ENCODE measurements at regions not wholly inside any gene's neighbourhood (a gene's known extent, or its start where the extent isn't known, plus 50 kb on each side); places are given as distances from the start of the nearest gene placed in this dataset.
"Not testable (repeated sequence)": the region's sequence is repeated elsewhere in the genome, so short reads cannot be mapped to it uniquely, and the experiment has no call there.

DNA sequence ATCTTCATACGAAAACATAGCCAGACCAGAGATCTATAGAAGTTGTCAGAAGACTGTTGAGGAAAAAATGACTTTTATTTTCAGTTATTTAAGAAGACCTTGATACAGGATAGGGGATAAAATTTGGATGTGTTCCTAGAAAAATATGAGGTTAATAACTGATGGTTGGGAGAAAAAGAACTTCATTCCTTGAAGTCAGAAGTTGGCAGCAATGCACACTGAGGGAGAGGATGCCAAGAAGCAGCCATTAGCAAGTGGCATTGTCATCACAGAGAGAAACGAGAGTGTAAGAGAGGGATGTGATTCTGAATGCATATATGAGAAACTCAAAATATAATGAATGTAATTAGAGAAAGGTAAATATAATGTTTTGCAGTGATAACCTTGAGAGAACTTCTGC, 382.1 kb upstream of the EPHA5 start:
- peak; percentile 56 for DNase-seq (ENCODE audit: low read depth, low spot score)

DNA sequence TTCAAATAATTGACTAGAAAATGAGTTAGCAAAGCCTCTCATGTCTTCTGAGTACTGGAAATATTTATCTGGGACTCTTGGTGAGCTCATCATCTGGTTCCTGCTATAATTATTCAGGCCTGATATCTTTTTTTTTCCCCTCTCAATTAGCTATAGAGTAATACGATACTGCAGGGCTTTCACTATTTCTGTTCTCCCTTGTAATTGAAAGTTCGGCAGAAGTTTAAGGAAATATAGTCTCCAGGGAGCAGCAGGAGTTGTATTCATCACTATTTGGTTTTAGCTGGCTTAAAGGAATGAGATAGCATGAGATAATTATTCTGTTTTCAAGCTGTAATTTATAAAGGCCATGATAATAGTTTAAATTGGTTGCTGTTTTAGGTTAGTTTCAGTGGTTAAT, 378.6 kb upstream of the EPHA5 start:
- DNase-seq (ENCODE audit: low read depth, low spot score), result no peak

DNA sequence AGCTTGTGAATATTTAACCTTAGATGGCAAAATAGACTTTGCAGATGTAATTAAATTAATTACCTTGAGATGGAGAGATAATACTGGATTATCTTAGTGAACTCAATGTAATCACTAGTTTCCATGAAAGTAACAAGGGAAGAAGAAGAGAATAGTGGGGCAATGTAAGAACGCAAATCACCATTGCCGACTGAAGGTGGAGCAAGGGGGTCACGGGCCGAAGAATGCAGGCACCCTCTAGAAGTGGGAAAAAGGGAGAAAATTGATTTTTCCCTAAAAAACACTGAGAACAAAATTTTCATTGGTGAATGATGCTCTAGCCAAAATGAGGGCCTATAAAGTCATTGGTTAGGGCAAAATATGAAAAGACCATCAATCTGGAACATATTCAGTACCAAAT, 375.6 kb upstream of the EPHA5 start:
- no peak for DNase-seq (ENCODE audit: low read depth, low spot score)

DNA sequence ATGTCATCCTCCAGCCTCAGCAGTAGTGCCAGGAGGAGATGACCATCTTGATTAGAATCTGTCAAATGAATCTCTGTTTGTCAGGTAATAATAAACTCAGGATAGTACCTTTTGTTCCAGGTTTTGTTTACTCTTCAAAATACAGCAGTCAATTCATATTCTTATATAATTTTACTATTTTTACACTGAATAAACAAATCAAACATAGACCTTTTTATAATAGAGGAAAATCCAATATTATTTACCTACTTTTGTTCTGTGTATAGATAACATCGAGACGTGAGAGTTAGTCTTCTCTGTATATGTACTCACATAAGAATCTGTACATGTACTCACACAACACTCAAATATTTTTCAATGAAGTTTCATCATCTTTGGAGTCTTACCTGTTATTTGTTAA, 365.4 kb upstream of the EPHA5 start:
- no peak for DNase-seq (ENCODE audit: low read depth, low spot score)

DNA sequence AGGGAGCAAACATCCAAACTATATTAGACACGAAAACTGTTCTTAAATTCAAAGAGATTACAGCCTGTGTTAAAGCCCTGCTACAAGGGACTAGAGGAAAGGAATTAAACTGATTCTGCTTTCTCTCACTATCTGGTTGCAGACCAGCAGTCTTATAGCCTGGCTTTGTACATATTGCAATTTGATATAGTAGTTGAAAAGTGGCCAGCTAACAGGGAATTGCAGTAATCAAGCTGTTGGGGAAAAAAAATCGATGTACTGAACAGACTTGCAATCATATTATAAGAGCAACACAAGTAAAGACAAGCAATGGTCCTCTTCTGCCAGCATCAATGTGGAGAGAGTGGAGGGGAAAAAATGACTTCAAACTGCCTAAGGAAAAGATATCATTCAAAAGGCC, 364.4 kb upstream of the EPHA5 start:
- no peak for DNase-seq (ENCODE audit: low read depth, low spot score)

DNA sequence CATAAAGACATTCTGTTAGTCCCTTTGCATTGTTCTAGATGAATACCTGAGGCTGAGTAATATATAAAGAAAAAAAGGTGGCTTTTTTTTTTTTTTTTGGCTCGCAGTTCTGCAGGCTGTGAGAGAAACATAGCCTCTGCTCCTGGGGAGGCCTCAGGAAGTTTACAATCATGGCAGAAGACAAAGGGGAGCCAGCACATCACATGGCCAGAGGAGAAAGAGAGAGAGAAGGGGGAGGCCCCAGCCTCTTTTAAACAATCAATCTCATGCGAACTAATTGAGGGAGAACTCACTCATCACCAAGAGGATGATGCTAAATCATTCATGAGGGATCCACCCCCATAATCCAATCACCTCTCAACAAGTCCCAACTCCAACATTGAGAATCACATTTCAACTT, 364.0 kb upstream of the EPHA5 start:
- DNase-seq (ENCODE audit: low read depth, low spot score), result no peak

DNA sequence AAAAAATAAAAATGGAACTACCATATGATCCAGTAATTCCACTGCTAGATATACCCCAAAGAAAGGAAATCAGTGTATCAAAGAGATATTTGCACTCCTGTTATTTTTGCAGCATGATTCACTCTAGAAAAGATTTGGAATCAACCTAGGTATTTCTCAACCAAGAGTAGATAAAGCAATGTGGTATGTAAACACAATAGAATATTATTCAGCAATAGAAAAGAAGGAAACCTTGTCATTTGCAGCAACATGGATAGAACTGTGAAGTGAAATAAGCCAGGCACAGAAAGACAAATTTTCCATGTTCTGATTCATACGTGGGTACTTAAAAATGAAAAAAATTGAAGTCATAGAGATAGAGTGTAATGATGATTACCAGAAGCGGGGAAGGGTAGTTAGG, 362.3 kb upstream of the EPHA5 start:
- no peak for DNase-seq (ENCODE audit: low read depth, low spot score)

DNA sequence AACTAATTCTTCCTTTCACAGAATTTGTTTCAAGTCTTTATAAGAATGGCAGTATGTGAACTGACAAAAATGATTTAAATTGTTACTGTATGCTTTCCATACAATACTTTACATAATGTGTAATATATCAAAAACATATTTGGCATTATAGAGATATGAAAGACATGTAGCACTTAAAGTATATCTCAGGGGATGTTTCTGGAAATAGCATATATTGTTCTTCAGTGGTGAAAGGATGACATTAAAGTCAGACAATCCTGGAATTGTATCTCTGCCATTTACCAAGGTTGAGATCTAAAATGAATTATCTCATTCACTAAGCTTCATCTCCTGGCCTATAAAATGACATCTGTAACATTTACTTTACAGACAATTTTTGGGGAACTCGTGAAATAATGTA, 358.4 kb upstream of the EPHA5 start:
- no peak for DNase-seq (ENCODE audit: low read depth, low spot score)

DNA sequence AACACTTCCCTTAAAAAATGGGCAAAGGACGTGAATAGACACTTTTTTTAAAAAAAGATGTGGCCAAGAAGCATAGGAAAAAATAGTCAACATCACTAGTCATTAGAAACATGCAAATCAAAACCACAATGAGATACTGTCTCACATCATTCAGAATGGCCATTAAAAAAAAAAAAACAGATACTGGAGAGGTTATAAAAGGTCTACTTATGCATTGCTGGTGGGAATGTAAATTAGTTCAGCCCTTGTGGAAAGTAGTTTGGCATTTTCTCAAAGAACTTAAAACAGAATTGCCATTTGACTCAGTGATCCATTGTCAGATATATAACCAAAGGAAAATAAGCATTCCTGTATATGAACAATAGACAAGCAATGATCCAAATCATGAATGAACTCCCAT, 352.8 kb upstream of the EPHA5 start:
- peak; percentile 21 for DNase-seq (ENCODE audit: low read depth, low spot score)

DNA sequence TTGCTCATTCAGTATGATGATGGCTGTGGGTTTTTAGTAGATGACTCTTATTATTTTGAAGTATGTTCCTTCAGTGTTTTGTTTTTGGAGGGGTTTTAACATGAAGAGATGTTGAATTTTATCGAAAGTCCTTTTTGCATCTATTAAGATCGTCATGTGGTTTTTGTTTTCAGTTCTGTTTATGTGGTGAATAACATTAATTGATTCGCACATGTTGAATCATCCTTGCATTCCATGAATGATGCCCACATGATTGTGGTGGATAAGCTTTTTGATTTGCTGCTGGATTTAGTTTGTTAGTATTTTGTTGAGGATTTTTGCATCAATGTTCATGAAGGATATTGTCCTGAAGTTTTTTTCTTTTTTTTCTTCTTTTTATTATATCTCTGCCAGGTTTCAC, 347.4 kb upstream of the EPHA5 start:
- peak; percentile 57 for DNase-seq (ENCODE audit: low read depth, low spot score)

DNA sequence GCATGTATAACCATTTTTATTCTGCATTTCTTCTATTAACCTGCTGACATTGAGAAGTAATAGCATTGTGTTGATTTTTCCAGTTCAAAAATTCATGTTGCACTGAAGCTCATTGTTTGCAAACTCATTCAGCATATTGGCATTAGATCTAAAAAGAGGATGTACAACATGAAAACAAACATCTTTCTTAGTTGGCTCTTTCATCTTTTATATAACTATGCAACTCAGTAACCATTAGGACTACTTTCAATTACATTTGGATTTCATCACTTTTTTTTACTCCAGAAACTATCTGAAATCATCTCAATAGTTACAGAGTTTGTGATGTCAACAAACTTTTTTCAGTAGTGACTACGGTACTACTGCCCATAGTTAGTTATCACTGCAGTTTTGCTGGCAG, 346.0 kb upstream of the EPHA5 start:
- DNase-seq (ENCODE audit: low read depth, low spot score), result no peak

DNA sequence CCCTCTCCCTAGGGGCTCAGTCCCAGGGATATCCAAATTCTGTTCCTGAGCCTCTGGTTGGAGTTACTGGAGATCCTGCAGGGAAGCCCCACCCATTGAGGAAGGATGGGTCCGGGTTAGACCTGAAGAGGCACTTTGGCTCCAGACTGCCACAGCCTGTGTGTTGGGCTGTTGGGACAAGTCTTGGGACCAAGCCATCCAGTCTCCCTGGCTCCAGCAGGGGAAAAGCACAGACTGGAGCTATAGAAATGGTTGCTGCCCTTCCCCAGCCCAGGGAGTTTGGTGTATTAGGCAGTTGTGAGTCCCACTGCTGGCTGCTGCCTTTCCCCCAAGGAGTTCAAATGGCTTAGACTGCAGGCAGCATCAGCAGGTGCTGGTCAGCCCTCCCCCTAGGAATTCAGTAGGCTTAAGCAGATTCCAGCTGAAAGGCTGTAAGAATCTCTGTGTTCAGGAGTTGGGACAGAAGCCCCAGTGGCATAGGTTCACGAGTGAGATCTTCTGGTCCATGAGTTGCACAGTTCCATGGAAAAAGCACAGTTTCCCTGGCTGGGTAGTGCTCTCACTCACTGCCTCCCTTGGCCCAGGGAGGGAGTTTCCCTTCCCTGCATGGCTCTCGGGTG, 344.0 kb upstream of the EPHA5 start:
- DNase-seq (ENCODE audit: low read depth, low spot score), result peak; percentile 5

DNA sequence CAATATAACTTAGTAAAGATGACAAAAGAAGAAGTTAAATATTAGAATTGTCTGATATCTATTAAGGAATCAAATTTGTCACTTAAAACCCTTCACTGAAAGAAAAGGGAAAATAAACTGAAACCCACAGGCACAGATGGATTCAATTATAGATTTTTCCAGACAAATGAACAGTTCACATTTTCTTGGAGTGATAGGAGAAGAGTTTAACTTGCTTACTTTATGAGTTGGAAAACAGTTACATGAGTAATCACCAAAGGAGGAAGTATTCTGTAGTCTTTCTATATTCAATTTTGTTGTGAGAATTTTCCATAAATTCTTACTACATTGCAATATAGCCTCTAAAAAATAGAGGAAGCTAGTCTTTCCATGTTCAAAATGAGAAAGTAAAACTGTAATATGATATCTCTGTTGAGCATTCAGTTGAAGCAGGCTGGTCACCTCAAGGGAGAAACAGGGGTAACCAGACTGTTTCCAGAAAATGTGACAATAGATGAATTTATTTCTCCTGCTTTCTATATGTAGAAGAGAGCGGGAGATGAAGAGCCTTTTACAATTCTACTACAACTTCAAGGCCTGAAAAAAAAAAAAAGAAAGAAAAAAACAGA, 330.3 kb upstream of the EPHA5 start:
- no peak for DNase-seq (ENCODE audit: low read depth, low spot score)

DNA sequence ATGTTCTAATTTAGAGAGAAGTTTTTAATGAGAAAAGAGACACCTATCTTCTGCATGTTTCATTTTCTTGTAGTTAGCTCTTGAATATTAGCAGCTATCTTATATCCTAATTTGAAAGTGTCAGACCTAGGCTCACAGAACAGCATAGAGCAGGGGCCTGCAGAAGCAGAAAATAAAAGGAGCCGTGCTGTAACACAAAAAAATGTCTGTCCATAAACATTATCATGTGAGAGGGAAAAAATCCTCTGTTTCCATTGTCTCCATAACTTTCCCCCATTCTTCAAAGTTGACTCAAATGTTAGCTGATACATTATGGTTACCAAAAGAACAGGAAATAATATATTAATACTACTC, 329.2 kb upstream of the EPHA5 start:
- DNase-seq (ENCODE audit: low read depth, low spot score), result no peak

DNA sequence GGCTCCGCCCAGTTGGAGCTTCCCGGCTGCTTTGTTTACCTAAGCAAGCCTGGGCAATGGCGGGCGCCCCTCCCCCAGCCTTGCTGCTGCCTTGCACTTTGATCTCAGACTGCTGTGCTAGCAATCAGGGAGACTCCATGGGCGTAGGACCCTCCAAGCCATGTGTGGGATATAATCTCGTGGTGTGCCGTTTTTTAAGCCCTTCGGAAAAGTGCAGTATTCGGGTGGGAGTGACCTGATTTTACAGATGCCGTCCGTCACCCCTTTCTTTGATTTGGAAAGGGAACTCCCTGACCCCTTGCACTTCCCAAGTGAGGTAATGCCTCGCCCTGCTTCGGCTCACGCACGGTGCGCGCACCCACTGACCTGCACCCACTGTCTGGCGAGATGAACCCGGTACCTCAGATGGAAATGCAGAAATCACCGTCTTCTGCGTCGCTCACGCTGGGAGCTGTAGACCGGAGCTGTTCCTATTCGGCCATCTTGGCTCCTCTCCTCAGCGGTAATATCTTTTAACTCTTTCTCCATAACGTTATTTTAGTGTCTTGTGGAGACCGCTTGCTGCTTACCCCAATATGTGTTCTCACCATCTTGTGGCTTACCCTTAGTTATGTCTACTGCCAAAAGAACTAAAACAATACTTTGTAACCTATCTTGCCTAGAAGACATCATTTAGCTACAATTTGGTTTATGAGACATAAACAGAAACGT, 328.7 kb upstream of the EPHA5 start:
- DNase-seq (ENCODE audit: low read depth, low spot score), result not testable (repeated sequence)

DNA sequence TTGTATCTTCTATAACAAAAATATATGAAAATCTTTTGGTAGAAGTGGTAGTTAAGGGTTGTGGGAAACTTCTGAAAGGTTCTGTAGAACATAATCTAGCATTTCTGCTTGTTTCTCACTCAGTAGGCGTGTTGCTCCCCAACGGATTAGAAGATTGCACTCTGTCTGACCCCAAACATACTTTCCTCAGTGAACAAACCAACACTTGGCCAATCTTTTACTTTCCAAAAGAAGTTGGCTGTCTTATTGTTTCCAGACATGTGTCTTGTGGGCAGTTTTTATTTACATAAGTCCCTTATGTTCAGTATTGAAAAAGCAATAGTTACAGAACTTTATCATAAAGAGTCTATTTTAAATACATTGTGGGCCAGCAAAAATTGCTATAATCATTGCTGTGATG, 312.8 kb upstream of the EPHA5 start:
- peak; percentile 65 for DNase-seq (ENCODE audit: low read depth, low spot score)

DNA sequence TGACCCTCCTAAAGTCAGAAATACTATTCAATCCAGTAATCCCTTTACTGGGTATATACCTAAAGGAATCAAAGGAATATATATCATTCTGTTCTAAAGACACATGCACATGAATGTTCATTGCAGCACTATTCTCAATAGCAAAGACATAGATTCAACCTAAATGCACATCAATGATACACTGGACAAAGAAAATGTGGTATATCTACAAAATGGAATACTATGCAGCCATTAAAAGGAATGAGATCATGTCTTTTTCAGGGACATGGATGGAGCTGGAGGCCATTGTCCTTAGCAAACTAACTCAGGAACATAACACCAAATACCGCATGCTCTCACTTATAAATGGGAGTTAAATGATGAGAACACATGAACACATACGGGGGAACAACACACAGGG, 306.0 kb upstream of the EPHA5 start:
- DNase-seq (ENCODE audit: low read depth, low spot score), result no peak

DNA sequence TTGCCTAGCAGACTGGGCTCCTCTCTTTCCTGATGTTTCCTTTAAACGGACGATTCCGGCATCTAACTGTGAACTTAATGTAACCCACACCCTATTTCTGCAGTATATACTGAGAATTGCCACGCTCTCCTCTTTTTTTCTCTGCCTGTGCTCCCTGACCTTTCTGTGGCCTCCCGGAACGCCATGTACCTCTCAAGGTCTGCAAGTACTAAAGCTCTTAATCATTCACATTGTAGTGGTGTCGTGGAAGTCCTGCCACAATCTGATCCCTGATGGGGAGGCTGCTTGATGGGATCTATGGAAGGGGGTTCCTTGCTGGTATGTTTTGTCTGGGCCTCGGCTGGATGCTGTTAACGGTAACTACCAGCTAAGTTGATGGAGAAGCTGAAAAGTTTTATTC, 302.9 kb upstream of the EPHA5 start:
- DNase-seq (ENCODE audit: low read depth, low spot score), result no peak

DNA sequence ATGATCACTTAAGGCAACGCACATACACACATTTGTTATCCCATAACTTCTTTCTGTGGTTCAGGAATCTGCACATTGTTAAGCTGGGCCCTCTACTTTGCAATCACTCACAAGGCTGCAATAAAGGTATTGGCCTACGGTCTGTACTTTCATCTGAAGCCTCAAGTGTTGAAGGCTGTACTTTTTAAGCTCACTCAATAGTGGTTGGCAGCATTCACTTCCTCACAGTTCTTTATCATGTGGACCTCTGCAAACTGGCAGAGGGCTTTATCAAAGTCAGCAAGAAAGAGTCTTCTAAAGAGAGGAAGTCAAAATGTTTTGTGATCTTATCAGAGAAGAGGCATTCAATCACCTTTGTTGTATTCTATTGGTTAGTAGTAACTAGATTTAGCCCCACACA, 301.4 kb upstream of the EPHA5 start:
- DNase-seq (ENCODE audit: low read depth, low spot score), result no peak

DNA sequence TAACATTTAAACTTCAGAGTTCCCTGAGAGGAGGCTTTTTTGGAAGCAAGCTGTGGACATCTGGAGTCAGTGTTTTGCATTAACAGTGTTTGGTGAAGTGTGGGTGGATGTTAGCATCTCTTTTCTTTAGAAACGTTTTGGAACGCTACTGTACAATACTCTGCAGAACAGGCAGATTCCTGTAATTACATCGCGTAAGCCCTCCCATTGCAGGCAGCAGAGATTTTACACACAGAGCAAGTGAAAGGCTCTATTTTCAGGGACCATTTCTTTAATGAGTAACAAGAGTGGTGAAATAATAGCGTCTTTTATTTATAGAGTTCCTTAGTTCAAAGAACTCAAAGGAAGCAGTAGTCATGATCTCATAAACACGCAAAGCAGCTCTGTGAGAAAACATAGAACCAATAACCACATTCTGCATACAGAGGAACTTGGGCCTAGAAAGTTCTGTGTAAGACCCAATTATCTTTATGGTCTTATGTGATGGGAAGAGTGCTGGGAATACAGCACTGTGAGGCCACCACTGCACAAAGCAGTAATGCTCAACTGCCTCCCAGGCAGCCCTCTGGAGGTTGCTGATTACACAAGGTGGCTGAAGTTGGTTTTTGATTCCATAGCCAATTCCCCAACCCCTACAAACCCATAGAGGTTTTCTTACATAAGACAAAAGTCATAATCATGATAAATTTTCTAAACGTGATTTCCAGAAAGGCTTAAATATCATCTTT, 298.7 kb upstream of the EPHA5 start:
- DNase-seq (ENCODE audit: low read depth, low spot score), result peak; percentile 23

DNA sequence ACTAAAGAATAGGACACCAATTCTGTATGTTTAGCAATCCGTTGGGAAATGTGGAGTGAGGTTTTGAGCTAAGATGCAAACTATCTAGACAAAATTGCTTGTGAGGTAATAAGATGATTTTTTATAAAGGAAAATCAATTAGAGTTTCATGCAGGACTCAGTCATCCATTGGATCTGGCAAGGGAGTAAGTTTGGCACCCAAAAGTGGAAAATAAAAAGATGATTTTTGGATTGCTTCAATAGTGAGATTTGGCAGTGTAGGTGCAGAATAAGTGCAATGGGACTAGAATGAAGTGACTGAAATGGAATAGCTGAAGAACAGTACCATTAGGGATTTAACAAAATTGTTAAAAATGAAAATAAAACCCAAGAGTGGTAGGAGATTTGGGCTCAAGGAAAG, 290.5 kb upstream of the EPHA5 start:
- no peak for DNase-seq (ENCODE audit: low read depth, low spot score)

DNA sequence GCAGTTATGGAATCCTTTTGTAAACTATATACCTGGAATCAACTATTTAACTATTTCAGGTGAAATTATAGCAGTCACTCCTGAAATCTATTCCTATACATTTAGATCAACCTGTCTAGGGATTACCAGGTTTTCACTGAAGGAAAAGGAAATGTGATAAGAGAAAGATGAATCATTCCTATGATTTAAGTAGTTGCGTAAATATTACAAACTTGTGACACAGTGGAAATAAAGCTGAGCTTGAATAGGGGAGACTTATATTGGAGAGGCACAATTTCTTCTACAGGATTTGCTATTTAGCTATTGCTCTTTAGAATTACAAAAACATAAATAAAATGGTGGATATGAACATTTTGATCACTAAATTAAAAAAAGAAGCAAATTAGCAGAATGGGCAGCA, 284.1 kb upstream of the EPHA5 start:
- no peak for DNase-seq (ENCODE audit: low read depth, low spot score)

DNA sequence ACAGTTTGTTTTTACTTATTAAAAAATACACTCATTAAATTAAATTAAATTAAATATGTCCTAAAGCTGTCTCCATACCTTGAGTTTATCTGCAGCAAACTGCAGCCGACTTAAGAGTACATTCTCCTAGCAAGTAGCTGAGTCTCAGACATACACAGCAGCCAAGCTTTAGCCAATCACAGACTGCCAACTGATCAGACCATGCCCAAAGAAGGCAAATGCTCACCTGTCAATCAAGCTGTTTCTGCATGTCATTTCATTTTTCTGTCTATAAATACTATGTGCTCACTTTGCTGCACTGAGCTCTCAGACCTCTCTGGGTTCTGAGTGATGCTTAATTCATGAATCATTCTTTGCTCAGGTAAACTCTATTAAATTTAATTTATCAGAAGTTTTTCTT, 280.9 kb upstream of the EPHA5 start:
- DNase-seq (ENCODE audit: low read depth, low spot score), result no peak
